ENCODE measurements at regions not wholly inside any gene's neighbourhood (a gene's known extent, or its start where the extent isn't known, plus 50 kb on each side); places are given as distances from the start of the nearest gene placed in this dataset.

GRCh38 chr5:5716665-5717064, 294.2 kb downstream of the ICE1 start:
- H2BK20ac ChIP-seq (ENCODE audit: low read length), result no peak overlapping the region
- H3K4me2 ChIP-seq (ENCODE audit: insufficient read depth in 1 of 2, low read depth in 2 of 2, low read length in 2 of 2), result no peak overlapping the region
- no peaks in the 10 kb centered on the region for H3K36me3 ChIP-seq (ENCODE audit: control insufficient read depth in 2 of 4, insufficient read depth in 4 of 4, low read length in 3 of 4)
- no peak overlapping the region for H2BK15ac ChIP-seq (ENCODE audit: low read length)
- no peaks in the 10 kb centered on the region; the same call in 1 of the 2 replicates for H3K23me2 ChIP-seq (ENCODE audit: low read depth, low read length)
- no peak overlapping the region for H2BK12ac ChIP-seq (ENCODE audit: low read depth, low read length)
- no peak overlapping the region for H3K56ac ChIP-seq (replicated peaks; ENCODE audit: insufficient read length, low read depth, low read length)
- no peak overlapping the region for H3K4ac ChIP-seq (replicated peaks; ENCODE audit: insufficient read length, low read depth, low read length)
- no peaks in the 10 kb centered on the region; the same call in 1 of the 2 replicates for H3K79me1 ChIP-seq (ENCODE audit: low read depth, low read length)
- no peak overlapping the region for H3K23ac ChIP-seq (ENCODE audit: insufficient read length)
- no peaks in the 10 kb centered on the region for H3K27me3 ChIP-seq (replicated peaks in 1 of 4; ENCODE audit: control insufficient read depth in 3 of 4, extremely low read depth in 1 of 4, insufficient read depth in 3 of 4, low read length in 3 of 4)
- H3K9ac ChIP-seq (replicated peaks in 1 of 4; ENCODE audit: extremely low read depth in 1 of 4, low read depth in 3 of 4, low read length in 3 of 4), result no peak overlapping the region
- ChIA-PET CTCF (ENCODE audit: partially characterized antibody) (no interaction called here), POLR2A (ENCODE audit: partially characterized antibody) (no interaction called here)
- H2AFZ ChIP-seq (ENCODE audit: low read length), result no peak overlapping the region
- H3K9me3 ChIP-seq (ENCODE audit: insufficient read depth in 2 of 2, low read depth in 1 of 2, low read length in 1 of 2), result no peaks in the 10 kb centered on the region; a peak in 1 of 4 replicates
- DNase-seq (ENCODE audit: low read depth in 1 of 2, low spot score in 2 of 2) (no peak), FAIRE-seq (no peak)
- no peak overlapping the region for H3K27ac ChIP-seq (ENCODE audit: low read depth, low read length)
- no peaks in the 10 kb centered on the region for H4K20me1 ChIP-seq (replicated peaks in 1 of 2; ENCODE audit: control insufficient read depth in 1 of 2, insufficient read depth in 2 of 2, low read length in 2 of 2)
- WGBS, 2 experiments (ENCODE audit: extremely low coverage in 1 of 2, insufficient coverage in 1 of 2, insufficient read length in 1 of 2, insufficient replicate concordance in 2 of 2, low coverage in 1 of 2, low lambda C conversion rate in 2 of 2, missing lambda C conversion rate in 1 of 2), result 89% methylated on average over 5 of the region's 5 CpGs; no CpG with 5 or more reads in 1 of the 2 experiments
- H4K8ac ChIP-seq (ENCODE audit: extremely low read depth, insufficient read depth, low read length), result no peak overlapping the region
- H3K14ac ChIP-seq (ENCODE audit: insufficient read length), result no peak overlapping the region
- no peaks in the 10 kb centered on the region for H3K4me1 ChIP-seq (replicated peaks in 1 of 4; ENCODE audit: control insufficient read depth in 3 of 4, insufficient read depth in 4 of 4, low read length in 3 of 4)
- H2BK120ac ChIP-seq (replicated peaks; ENCODE audit: low read depth, low read length), result no peak overlapping the region
- H3K4me3 ChIP-seq (ENCODE audit: extremely low read depth in 1 of 4, insufficient read depth in 2 of 4, low read depth in 3 of 4, low read length in 4 of 4), result no peak overlapping the region
- H3K79me2 ChIP-seq (ENCODE audit: control insufficient read depth in 1 of 2, insufficient read depth in 2 of 2, low read length in 2 of 2), result no peaks in the 10 kb centered on the region
- no peak overlapping the region for H2BK5ac ChIP-seq (ENCODE audit: low read depth, low read length)
- no peak overlapping the region for H4K5ac ChIP-seq (ENCODE audit: insufficient read length, low read depth, low read length)
- H2AK5ac ChIP-seq (ENCODE audit: low read depth, low read length), result no peak overlapping the region
- H3K18ac ChIP-seq (ENCODE audit: extremely low read depth, low read length), result no peak overlapping the region
- H4K91ac ChIP-seq (replicated peaks; ENCODE audit: insufficient read length, low read length), result no peak overlapping the region
- TF ChIP-seq E2F6 (IDR thresholded peaks at IDR 0.05) (no peak), JUN (IDR thresholded peaks at IDR 0.05; ENCODE audit: low read depth, low read length) (no peak), RFX5 (IDR thresholded peaks at IDR 0.05; ENCODE audit: borderline replicate concordance, low read depth, low read length) (no peak), TAF7 (optimal IDR thresholded peaks at IDR 0.05; ENCODE audit: borderline replicate concordance, low read depth, low read length) (no peak)

All from H1 (cell line).